ENCODE measurements at regions not wholly inside any gene's neighbourhood (a gene's known extent, or its start where the extent isn't known, plus 50 kb on each side); places are given as distances from the start of the nearest gene placed in this dataset.
"Not testable (repeated sequence)": the region's sequence is repeated elsewhere in the genome, so short reads cannot be mapped to it uniquely, and the experiment has no call there.

- not testable (repeated sequence) for H3K9ac ChIP-seq (ENCODE audit: low read depth, low read length, poor library complexity, severe bottlenecking); H3K27me3 ChIP-seq (ENCODE audit: insufficient read depth, low read length, poor library complexity, severe bottlenecking); H3K36me3 ChIP-seq (ENCODE audit: insufficient read depth, low read length); H2AFZ ChIP-seq (ENCODE audit: low read length); H3K79me2 ChIP-seq (ENCODE audit: insufficient read depth, low read length); H3K4me3 ChIP-seq (ENCODE audit: low read length, poor library complexity, severe bottlenecking); H3K4me1 ChIP-seq (ENCODE audit: insufficient read depth, low read length, poor library complexity, severe bottlenecking); H3F3A ChIP-seq (ENCODE audit: low read depth); H3K9me2 ChIP-seq (replicated peaks; ENCODE audit: low read depth, low read length); H3K9me3 ChIP-seq (ENCODE audit: insufficient read depth, low read depth, low read length); H4K20me1 ChIP-seq (ENCODE audit: insufficient read depth, low read length, poor library complexity, severe bottlenecking); H3K4me2 ChIP-seq (ENCODE audit: low read depth, low read length, poor library complexity, severe bottlenecking)
Observed at GRCh38 chr10:38333699-38334098, 239.6 kb downstream of the ZNF37A start.

- H2AFZ ChIP-seq (ENCODE audit: low read length); H3K27me3 ChIP-seq (ENCODE audit: insufficient read depth, low read length, poor library complexity, severe bottlenecking); H3K4me2 ChIP-seq (ENCODE audit: low read depth, low read length, poor library complexity, severe bottlenecking); H3K4me3 ChIP-seq (ENCODE audit: low read length, poor library complexity, severe bottlenecking); H4K20me1 ChIP-seq (ENCODE audit: insufficient read depth, low read length, poor library complexity, severe bottlenecking); H3K9ac ChIP-seq (ENCODE audit: low read depth, low read length, poor library complexity, severe bottlenecking); H3K9me3 ChIP-seq (ENCODE audit: insufficient read depth, low read depth, low read length); H3K36me3 ChIP-seq (ENCODE audit: insufficient read depth, low read length); H3F3A ChIP-seq (ENCODE audit: low read depth); H3K79me2 ChIP-seq (ENCODE audit: insufficient read depth, low read length); H3K9me2 ChIP-seq (replicated peaks; ENCODE audit: low read depth, low read length); H3K4me1 ChIP-seq (ENCODE audit: insufficient read depth, low read length, poor library complexity, severe bottlenecking): not testable (repeated sequence)
Observed at GRCh38 chr10:38350645-38351044, 256.5 kb downstream of the ZNF37A start.

GRCh38 chr10:38354410-38354809, 260.3 kb downstream of the ZNF37A start:
- H3K9me3 ChIP-seq (ENCODE audit: insufficient read depth, low read depth, low read length); H3F3A ChIP-seq (ENCODE audit: low read depth); H3K4me3 ChIP-seq (ENCODE audit: low read length, poor library complexity, severe bottlenecking); H4K20me1 ChIP-seq (ENCODE audit: insufficient read depth, low read length, poor library complexity, severe bottlenecking); H3K27me3 ChIP-seq (ENCODE audit: insufficient read depth, low read length, poor library complexity, severe bottlenecking); H3K4me2 ChIP-seq (ENCODE audit: low read depth, low read length, poor library complexity, severe bottlenecking); H3K9ac ChIP-seq (ENCODE audit: low read depth, low read length, poor library complexity, severe bottlenecking); H3K9me2 ChIP-seq (replicated peaks; ENCODE audit: low read depth, low read length); H3K4me1 ChIP-seq (ENCODE audit: insufficient read depth, low read length, poor library complexity, severe bottlenecking); H3K36me3 ChIP-seq (ENCODE audit: insufficient read depth, low read length); H2AFZ ChIP-seq (ENCODE audit: low read length): not testable (repeated sequence)
- H3K79me2 ChIP-seq (ENCODE audit: insufficient read depth, low read length): peaks cover 28% of the 10 kb centered on the region

GRCh38 chr10:38355911-38356526, 261.9 kb downstream of the ZNF37A start:
- Histone ChIP-seq H3K9ac (ENCODE audit: low read depth, low read length, poor library complexity, severe bottlenecking) (peak overlapping the region; percentile 78), H2AFZ (ENCODE audit: low read length) (peak overlapping the region; percentile 75; the same call in 1 of the 2 replicates), H3K4me3 (ENCODE audit: low read length, poor library complexity, severe bottlenecking) (peak overlapping the region; percentile 74), H3K79me2 (ENCODE audit: insufficient read depth, low read length) (peaks cover 35% of the 10 kb centered on the region), H3K4me2 (ENCODE audit: low read depth, low read length, poor library complexity, severe bottlenecking) (peak overlapping the region; percentile 78)
- H3K9me3 ChIP-seq (ENCODE audit: insufficient read depth, low read depth, low read length); H3K36me3 ChIP-seq (ENCODE audit: insufficient read depth, low read length); H3K4me1 ChIP-seq (ENCODE audit: insufficient read depth, low read length, poor library complexity, severe bottlenecking); H3F3A ChIP-seq (ENCODE audit: low read depth); H4K20me1 ChIP-seq (ENCODE audit: insufficient read depth, low read length, poor library complexity, severe bottlenecking); H3K9me2 ChIP-seq (replicated peaks; ENCODE audit: low read depth, low read length); H3K27me3 ChIP-seq (ENCODE audit: insufficient read depth, low read length, poor library complexity, severe bottlenecking): not testable (repeated sequence)

- H4K20me1 ChIP-seq (ENCODE audit: insufficient read depth, low read length, poor library complexity, severe bottlenecking); H3K27me3 ChIP-seq (ENCODE audit: insufficient read depth, low read length, poor library complexity, severe bottlenecking); H3K36me3 ChIP-seq (ENCODE audit: insufficient read depth, low read length); H3K9me2 ChIP-seq (replicated peaks; ENCODE audit: low read depth, low read length); H3K4me1 ChIP-seq (ENCODE audit: insufficient read depth, low read length, poor library complexity, severe bottlenecking); H3K9me3 ChIP-seq (ENCODE audit: insufficient read depth, low read depth, low read length); H3F3A ChIP-seq (ENCODE audit: low read depth): not testable (repeated sequence)
- Histone ChIP-seq H2AFZ (ENCODE audit: low read length) (peak overlapping the region; percentile 75; the same call in 1 of the 2 replicates), H3K4me3 (ENCODE audit: low read length, poor library complexity, severe bottlenecking) (peak overlapping the region; percentile 73), H3K4me2 (ENCODE audit: low read depth, low read length, poor library complexity, severe bottlenecking) (peak overlapping the region; percentile 81), H3K9ac (ENCODE audit: low read depth, low read length, poor library complexity, severe bottlenecking) (peak overlapping the region; percentile 78), H3K79me2 (ENCODE audit: insufficient read depth, low read length) (peaks cover 40% of the 10 kb centered on the region)
Observed at GRCh38 chr10:38356527-38356926, 262.4 kb downstream of the ZNF37A start.

- Histone ChIP-seq H4K20me1 (ENCODE audit: insufficient read depth, low read length, poor library complexity, severe bottlenecking) (peaks cover 12% of the 10 kb centered on the region), H3K36me3 (ENCODE audit: insufficient read depth, low read length) (peaks cover 20% of the 10 kb centered on the region; the same call in 1 of the 2 replicates), H3K79me2 (ENCODE audit: insufficient read depth, low read length) (peaks cover 38% of the 10 kb centered on the region), H3K4me2 (ENCODE audit: low read depth, low read length, poor library complexity, severe bottlenecking) (peak overlapping the region; percentile 81)
- not testable (repeated sequence) for H3K4me1 ChIP-seq (ENCODE audit: insufficient read depth, low read length, poor library complexity, severe bottlenecking); H3K9me3 ChIP-seq (ENCODE audit: insufficient read depth, low read depth, low read length); H3F3A ChIP-seq (ENCODE audit: low read depth); H2AFZ ChIP-seq (ENCODE audit: low read length); H3K4me3 ChIP-seq (ENCODE audit: low read length, poor library complexity, severe bottlenecking); H3K9ac ChIP-seq (ENCODE audit: low read depth, low read length, poor library complexity, severe bottlenecking); H3K27me3 ChIP-seq (ENCODE audit: insufficient read depth, low read length, poor library complexity, severe bottlenecking); H3K9me2 ChIP-seq (replicated peaks; ENCODE audit: low read depth, low read length)
Observed at GRCh38 chr10:38362514-38362913, 268.4 kb downstream of the ZNF37A start.

GRCh38 chr10:38364073-38364472, 269.9 kb downstream of the ZNF37A start:
- not testable (repeated sequence) for H3K4me3 ChIP-seq (ENCODE audit: low read length, poor library complexity, severe bottlenecking); H3K9me3 ChIP-seq (ENCODE audit: insufficient read depth, low read depth, low read length); H3K9ac ChIP-seq (ENCODE audit: low read depth, low read length, poor library complexity, severe bottlenecking); H3K27me3 ChIP-seq (ENCODE audit: insufficient read depth, low read length, poor library complexity, severe bottlenecking); H2AFZ ChIP-seq (ENCODE audit: low read length); H3K4me1 ChIP-seq (ENCODE audit: insufficient read depth, low read length, poor library complexity, severe bottlenecking); H3K4me2 ChIP-seq (ENCODE audit: low read depth, low read length, poor library complexity, severe bottlenecking); H3F3A ChIP-seq (ENCODE audit: low read depth); H3K9me2 ChIP-seq (replicated peaks; ENCODE audit: low read depth, low read length)
- Histone ChIP-seq H3K36me3 (ENCODE audit: insufficient read depth, low read length) (peaks cover 20% of the 10 kb centered on the region; the same call in 1 of the 2 replicates), H3K79me2 (ENCODE audit: insufficient read depth, low read length) (peaks cover 23% of the 10 kb centered on the region), H4K20me1 (ENCODE audit: insufficient read depth, low read length, poor library complexity, severe bottlenecking) (peaks cover 13% of the 10 kb centered on the region)

Data from Loucy (cell line).